Fibroblast of skin of scalp (primary cell): ENCODE measurements at regions not wholly inside any gene's neighbourhood (a gene's known extent, or its start where the extent isn't known, plus 50 kb on each side); places are given as distances from the start of the nearest gene placed in this dataset.

ENCODE experiments used
- DNase-seq: peaks from one replicate; pipeline ENCODE4 v3.0.0-alpha.2; 2013

DNA sequence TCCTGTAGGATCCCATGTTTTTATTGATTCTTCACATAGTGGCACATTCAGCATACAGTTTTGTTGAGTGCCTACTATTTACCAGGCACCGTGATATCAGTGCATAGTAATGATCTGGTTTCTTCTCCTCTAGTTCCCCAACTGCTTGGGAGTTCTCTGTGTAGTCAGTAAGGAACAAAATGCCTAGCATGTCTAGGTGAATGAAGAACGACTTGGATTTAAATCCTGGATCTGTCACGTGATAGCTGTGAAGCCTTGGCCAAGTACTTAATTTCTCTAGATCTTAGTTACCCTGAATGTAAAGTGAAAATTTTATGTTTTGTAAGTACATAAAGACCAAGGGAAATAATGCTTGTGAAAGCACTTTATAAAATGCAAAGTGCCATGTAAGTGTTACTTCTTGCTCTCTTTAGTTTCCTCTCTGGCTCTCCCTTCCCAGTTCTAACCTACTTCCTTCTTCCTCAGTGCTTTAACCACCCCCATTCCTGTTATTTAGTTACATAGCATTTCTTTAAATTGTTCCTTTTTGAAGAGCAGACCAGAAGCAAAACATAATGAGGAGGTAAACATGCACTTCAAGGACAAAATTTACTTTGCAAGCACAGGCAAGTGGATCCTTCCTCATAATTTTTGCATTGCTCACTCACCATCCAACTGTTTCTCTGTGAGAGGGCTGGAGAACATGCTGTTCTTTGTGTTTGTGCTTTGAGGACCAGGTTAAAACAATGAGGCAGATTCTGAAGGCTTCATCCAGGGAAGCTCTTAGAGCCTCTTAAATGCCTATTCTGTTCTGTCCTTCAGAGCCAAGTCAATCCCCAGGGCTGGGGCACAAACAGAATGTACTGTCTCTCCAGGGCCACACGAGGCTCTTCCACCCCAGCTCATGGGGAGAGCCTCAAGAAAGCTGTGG is 353.9 kb upstream of the TENM4 start:
- DNase-seq, result no peak

DNA sequence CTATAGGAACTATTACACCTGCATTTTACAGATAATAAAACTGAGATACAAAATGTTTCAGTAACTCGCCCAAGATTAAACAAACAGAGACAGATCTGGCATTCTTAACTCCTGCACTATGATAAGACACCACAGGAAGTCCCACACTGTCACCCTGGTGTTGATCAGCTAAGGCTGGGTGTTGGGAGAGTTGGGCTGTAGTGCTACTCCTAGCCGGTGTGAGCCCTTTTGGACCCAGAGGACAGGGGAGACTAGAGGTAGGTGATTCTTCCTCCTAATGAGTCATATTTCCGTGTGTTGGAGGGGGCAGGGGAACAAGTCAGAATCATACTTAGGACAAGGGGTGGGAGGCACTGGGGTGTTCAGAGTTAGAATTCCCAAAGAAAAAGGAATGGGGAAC is 353.2 kb upstream of the TENM4 start:
- DNase-seq, result no peak

DNA sequence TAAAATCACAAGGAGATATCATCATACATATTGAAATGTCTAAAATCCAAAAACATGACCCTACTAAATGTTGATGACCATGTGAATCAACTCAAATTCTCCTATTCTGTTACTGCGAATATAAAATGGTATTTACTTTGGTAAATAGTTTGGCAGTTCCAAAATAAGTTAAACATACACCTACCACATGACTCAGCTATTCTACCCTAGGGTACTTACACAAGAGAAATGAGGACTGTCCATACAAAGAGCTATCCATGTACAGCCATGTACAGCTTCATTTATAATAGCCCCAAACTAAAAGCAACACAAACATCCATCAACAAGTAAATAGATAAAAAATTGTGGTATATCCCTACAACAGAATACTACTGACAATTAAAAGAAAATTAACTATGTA is 346.1 kb upstream of the TENM4 start:
- no peak for DNase-seq

DNA sequence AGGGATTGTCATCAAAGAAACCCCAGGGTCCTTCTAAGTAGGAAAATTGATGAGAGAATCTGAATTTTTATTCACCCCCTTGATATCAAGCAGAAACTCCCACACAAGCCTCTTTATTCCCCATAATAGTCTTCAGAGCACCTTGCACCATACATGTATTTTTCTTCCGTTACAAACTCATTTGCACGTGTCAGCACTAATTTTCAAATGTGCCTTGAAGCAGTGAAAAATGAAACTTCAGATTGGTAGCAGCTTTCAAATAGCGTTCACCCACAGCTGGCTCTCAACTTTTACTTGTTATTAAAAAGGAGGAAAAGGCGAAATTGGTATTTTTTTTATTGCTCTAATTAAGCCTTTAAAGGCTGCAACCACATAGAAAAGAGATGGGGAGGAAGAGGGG is 343.0 kb upstream of the TENM4 start:
- DNase-seq, result no peak

DNA sequence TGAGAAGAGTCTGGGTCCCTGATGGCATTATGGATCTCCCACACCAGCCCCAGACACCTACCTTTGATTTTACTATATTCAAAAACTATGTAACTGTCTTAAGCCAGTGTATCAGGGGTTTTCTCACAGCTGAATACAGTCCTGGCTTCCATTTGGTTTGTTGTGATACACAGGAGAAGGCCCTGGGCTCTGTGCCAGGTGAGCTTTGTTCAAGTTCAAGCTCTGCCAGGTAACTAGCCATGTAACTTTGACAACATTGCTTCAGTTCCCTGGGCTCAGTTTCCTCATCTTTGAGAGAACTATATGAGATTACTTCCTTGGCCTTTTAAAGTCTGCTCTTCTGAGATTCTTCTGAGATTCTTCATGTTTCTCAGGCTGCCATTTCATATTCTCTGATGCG is 327.5 kb upstream of the TENM4 start:
- DNase-seq, result no peak

DNA sequence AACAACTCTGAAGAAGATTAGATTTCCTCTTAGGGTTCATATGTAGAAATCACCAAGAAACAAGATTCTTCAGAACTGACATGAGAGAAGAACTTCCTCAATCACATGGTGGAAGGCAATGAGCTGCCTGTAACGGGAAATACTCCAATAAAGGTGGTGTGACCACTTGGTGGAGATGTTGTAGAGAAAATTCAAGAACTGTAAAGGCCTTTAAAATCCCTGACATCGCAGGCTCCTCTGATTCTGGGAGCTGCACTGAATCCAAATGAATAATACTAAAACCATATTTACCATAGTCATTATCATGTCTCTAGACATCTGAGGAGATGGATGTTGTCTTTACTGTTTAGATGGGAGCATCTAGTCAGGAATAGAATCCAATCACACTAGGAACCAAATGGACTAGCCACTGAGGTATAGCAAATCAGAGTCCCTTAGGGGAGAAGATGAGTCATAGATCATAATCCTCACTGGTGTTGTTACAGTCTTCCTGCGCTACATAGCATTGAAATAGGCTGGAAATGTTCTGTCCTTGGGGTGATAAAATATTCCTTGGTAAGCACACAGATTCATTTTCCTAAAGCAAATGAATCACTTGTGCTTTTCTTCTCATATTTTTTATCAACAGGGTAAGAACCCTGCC is 321.6 kb upstream of the TENM4 start:
- DNase-seq, result peak; percentile 33

DNA sequence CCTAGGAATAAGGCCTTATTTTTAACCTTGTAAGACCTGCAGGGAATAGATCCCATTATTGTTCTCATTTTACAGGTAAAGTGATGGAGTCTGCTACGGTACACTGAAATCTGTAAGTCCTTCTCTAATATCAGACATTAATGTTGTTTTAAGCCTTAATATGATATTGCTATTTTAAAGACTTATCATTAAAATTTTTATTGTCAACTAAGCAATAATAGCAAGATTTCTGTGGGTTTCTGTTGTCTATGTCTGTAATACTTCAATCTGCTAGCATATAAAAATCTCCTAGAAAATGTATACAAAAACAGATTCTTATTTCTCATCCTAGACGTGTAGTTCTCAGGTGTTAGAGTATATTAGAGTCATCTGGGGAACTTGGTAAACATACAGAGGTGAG is 317.5 kb upstream of the TENM4 start:
- DNase-seq, result no peak

DNA sequence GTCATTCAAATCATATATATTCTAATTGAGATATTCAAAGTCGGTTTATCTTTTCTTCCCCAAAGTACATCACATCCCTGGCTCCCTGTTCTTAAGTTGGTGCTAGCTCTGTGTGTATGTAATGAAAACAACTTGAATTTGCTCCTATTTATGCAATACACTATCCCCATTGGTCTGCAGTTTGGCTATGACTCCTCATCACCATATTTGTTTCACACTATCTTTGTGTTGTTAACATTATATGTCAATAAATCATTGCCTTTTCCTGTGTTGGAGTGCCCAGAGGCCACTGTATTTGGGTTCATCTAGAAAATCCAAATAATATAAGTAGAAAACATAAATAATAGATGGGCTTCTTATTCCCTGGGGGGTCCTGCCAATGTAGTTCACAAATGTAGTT is 306.6 kb upstream of the TENM4 start:
- no peak for DNase-seq

DNA sequence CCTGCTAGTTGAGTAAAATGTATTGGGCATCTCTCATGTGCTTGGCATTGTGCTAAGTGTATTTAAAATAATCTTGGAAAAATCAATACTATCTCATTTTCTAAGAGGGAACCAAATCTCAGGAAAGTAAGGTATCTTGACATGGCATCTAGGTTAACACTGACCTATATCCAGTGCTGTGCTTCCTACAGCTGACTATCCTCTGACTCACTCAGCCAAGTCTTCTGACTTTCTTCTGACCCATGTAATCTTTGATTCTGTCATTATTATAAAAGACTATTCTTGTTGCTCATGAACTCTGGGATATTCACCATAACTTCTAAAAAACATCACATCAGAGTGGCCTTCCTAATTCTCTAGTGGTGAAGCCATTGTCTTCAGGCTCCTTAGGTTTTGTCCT is 304.1 kb upstream of the TENM4 start:
- no peak for DNase-seq

DNA sequence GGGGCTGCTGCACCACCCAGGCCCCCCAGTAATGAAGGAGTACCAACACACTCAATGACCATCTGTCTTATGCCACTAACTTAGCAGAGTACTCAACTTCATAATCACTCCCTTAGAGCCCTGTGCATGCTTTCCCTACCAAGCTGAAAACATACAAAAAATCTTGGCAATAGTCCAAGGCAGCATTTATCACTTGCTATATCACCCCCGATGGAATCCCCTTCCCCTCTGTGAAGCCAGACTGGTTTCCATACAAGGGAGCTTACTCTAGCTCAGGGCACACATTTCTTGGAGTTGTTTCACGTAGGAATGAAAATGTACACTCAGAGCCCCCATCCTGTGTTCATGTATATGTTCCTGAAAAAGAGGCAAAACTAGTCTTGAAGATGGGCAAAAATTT is 301.3 kb upstream of the TENM4 start:
- DNase-seq, result no peak

DNA sequence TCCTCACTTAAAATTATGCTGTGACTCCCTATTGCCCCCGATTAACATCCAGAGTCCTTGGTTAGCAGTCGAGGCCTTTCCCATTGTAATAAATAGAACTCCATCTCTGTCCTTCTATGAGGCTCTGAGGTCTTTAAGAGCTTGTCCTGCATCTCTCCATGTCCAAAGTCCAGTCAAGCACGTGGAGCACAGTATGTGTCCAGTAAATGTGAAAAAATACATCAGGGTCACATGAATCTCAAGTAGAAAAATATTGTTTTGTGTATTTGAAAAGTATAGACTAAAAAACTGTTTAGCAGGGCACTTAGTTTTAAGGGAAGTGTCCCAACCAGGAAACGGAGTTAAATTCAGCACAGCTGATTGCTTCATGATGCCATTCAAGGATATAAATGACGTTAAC is 298.8 kb upstream of the TENM4 start:
- DNase-seq, result no peak

DNA sequence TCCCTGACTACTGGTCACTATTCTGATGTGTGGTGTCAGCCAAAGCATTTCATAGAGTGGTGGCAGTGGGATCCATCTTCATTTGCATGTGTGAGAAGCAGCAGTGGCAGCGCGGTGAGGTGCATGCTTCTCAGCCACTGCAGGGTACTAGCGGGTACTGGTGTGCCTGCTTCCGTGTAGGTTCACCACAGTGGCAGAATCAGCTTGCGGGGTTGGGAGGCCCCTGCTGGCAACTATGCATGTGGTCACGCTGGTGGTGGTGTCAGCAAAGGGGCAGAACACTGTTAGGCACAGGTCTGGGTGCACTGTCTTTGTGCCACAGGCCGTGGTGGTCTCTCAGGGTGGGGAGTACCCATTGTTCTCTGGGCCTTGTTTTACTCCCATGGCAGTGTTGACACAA is 286.4 kb upstream of the TENM4 start:
- no peak for DNase-seq

DNA sequence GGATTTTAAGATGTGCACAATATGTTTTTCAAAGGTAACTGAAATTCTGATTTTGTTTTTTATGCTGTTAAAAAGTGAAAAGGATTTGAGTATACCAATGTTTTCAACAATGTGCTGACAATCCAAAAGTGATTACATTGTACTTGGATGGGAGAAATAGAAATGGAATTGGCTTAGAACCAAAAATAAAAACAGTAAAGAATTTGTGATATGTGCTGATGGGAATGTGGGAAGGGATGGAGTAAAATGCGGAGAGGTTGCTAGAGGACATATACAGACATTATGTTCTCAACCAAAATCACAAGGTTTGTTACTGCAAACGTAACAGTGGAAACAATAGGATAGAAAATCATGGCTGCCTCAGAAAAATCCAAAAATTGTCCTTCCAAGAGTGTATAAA is 279.3 kb upstream of the TENM4 start:
- no peak for DNase-seq

DNA sequence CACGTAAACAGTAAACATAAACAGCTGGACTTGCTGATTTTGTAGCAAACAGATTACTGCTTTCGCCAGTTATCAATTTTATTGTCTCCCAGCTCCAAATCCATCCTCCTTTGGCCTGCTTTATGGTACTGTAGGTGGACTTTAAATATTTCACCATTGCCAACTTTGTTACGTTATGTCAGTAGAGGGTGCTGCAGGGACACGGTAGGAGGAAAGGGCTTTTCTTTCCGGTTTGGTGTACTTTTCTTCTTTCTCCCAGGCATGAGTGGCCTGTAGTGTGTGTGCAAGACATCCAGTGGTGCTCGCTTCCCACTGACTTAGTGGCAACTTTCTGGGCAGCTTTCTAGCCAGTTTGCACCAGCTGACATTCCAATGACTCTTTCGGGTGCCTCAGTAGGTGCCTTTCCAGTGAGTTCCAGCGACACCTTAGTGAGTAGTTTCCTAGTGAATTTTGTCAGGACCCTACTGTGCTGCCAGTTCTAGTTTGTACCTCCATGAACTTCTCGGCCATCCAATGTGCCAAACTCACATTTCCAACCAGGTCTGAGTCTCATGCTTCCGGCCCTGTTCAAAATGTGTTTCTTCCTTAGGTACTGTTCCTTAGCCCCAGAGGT is 267.6 kb upstream of the TENM4 start:
- peak; percentile 61 for DNase-seq

DNA sequence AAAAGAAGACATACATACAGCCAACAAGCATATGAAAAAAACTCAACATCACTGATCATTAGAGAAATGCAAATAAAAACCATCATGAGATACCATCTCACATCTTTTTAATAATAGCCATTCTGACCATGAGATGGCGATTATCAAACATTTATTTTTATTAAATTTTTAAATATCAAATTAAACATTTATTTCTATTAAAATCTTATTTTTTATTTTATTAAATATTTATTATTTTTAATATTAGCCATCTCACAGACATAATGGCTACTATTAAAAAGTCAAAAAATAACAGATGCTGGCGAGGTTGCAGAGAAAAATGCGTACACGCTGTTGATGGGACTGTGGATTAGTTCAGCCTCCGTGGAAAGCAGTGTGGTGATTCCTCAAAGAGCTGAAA is 264.8 kb upstream of the TENM4 start:
- DNase-seq, result no peak

DNA sequence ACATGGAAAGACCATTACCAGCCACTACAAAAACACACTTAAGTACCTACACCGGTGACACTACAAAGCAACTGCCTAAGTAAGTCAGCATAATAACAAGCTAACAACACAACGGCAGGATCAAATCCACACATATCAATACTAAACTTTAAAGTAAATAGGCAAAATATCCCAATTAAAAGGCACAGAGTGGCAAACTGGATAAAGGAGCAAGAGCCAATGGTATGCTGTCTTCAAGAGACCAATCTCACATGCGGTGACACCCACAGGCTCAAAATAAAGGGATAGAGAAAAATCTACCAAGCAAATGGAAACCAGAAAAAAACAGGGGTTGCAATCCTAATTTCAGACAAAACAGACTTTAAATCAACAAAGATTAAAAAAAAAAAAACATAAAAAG is 261.5 kb upstream of the TENM4 start:
- DNase-seq, result no peak

DNA sequence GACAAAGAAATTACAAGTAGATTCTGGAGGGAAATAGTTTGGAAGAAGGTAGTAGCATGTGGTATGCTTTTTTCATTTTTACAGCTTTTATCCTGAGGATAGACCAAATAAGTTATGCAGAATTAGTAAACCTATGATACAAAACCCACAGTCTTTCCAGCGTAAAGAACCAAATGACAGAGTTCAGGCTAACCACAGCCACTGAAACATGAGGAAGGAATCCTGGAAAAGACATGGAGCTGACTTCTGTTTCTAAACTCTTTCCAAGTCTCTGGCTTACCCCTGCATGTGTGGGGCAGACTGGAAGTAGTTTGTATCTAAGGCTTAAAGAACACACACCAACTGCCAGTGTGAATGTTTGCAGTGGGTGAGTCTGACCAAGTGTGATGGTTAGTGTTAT is 258.4 kb upstream of the TENM4 start:
- peak; percentile 6 for DNase-seq

DNA sequence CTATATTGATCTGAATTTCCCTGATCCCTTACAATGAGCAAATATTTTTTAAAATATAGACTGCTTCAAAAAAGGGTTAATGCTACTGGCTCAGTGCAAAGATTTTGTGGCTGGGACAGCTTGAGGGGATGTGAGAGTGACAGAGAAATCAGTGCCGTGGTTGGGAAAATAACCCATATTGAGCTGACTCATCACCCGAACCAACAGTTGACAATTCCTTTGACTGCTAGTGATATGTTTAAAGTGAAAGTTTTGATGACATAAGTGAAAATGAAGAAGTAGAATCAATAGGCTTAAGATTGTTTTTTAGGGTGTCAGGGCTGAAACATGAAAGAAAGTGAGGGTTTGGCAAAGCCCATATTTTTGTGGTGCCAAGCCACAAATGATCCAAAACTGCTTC is 257.1 kb upstream of the TENM4 start:
- DNase-seq, result no peak

DNA sequence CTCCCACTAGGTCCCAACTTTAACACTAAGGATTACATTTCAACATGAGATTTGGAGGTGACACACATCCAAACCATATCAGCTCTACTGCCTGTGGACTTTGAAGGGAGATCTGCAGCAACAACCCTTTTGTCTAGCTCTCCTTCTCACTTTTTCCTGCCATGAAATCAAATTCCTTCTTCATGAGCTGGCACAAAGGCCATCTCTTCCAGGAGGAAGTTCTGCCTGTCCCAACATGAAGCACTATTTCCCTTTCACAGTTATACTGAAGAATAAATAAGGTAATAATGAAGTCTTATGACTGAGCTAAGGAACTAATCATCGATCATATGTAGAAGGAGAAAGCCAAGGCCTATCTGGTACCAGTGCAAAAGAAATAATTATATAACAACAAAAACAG is 253.5 kb upstream of the TENM4 start:
- DNase-seq, result no peak

DNA sequence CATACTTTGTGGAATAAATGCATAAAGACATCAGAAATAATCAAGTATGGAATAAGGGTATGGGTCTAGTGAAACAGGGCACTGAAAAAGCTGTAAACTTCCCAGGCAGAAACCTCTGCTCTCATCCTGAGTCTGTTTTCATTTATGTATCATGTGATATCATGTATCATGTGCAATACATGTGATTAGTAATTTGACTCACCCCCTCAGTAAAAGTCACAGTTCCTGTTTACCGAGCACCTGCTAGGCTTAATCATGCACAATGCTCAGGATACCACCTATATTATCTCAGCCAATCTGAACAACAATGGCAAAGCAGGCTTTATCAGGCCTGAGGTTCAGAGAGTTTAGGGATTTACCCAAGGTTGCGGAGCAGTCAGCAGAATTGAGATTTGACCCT is 250.6 kb upstream of the TENM4 start:
- no peak for DNase-seq

DNA sequence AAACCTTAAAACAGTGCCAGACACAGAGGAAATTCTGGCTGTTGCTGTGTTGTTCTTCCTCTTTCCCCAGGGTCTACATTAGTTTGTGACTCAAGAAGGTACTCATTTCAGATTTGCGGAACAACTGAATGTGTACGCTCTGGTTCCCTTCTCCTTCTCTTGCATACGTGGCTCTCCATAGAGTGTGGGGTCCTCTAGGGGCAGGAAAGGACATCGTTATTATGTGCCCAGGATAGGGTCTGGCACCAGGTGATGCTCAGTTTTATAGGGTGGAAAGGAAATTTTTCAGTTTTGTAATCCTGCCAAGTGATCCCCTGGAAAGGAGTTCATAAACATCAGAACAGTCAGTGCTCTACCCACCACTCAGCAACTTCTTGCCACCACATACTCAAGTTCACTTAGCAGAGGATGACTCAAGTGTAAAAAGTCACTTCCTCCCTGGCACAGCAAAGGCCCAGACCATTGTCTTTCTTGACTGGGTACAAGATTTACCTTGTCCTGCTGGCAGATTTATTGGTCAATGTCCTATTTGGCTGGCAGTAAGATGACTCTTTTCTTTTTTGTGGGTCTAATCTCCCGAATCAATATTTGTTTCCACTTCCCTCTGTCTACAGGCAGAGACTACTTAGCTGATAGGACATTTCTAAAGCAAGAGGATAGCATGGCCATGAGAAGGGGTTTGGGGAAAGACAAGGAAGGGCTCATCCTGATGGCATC is 246.0 kb upstream of the TENM4 start:
- no peak for DNase-seq

DNA sequence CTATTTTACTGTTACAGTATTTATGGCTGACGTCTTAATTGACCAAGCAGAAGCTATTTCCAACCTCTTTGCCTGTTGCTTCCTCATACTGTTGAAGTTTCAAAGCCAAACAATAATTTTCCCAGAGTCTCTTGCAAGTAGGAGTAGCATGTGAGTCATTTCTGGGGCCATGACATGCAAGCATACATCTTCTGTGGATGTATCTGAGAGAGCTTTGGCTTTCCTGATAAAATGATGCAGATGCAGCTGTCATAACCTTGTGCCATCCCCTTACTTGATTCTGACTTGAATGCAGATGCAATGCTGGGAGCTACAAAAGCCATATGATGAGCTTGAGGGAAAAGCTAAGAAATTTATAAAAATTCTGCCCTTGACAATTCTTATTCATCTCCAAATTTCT is 243.1 kb upstream of the TENM4 start:
- DNase-seq, result no peak

DNA sequence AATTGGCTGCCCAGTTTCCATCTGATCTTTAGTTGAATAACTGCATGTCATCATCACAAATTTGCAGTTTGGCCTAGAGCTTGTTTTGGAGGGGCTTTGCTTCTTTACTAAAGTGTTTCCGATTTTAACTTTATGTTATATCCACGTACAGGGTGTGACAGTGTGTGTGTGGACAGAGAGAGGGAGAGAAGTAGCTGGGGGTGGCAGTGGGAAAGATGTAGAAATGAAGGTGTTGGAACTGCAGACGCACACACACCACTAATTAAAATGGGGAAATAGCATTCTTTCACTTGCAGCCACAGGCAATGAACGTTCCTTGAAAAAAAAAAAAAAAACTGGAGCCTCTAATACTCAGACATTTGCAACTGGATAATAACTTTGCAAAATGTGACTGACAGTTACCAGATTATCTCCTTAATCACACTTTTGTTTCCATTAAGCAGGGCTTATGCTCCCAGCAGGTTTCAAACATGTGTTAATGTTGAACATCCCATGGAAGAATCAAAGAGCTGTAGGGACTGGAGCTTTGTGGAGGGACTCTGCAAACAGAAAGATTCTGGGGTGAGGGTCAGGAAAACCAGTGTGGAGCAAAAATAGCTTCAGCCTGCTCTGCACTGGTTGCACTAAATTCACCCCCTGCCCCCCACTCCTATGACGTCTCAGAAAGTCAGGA is 238.1 kb upstream of the TENM4 start:
- no peak for DNase-seq
